K562 (cell line): ENCODE measurements at regions not wholly inside any gene's neighbourhood (a gene's known extent, or its start where the extent isn't known, plus 50 kb on each side); places are given as distances from the start of the nearest gene placed in this dataset.

Source experiments
- ATAC-seq: fragments of 200-7000 bp; cut with Tn5 transposase; 3 replicates; pipeline ENCODE4 v1.9.1; 2020; ENCODE audit warnings: moderate library complexity
- BruUV-seq: library from RNA; stranded (reverse); fragments of 400-500 nt; replicated peaks from 2 replicates; lab custom pipeline; 2021; lab: Mats Ljungman, UMichigan
- CTCF ChIA-PET: fragments of 300-600 bp; formaldehyde crosslinking; extraction: SDS; loops from one replicate; lab custom pipeline; 2021; ENCODE audit warnings: low intra/inter-chr PET ratio; lab: Yijun Ruan, JAX
- POLR2A ChIA-PET: fragments of 300-600, 350-650 bp; sonication (Branson Sonifier 250); formaldehyde crosslinking; extraction: SDS; loops from one replicate; lab custom pipeline; 2021; ENCODE audit warnings: antibody characterized with exemption, inconsistent platforms; lab: Yijun Ruan, JAX
- DNase-seq, 4 experiments: peaks; one replicate each; pipeline versions ENCODE4 v3.0.0 to v3.0.0-alpha.2; 2011 to 2018; ENCODE audit warnings: low spot score in 3 of 4, mixed read lengths in 3 of 4; ENCODE audit errors: extremely low read depth in 1 of 4
- FAIRE-seq: peaks from 2 replicates; lab custom pipeline; 2011; peaks lifted over from hg19 to GRCh38; lab: Jason Lieb, UNC
- H2AFZ ChIP-seq: 2 replicates; pipeline ENCODE4 v1.6.0; 2011; ENCODE audit warnings: low read depth, low read length, control low read depth, inconsistent platforms
- H3K27ac ChIP-seq: fragments of 200-600 bp; 3 replicates; pipeline ENCODE4 v1.8.0; 2011; ENCODE audit warnings: low read depth, mild to moderate bottlenecking, control low read depth, inconsistent platforms, low read length, moderate library complexity, mixed read lengths; ENCODE audit errors: extremely low read depth
- H3K27me3 ChIP-seq, 2 experiments: fragments of 300-600 bp in 1 of 2; 2 replicates in 1 of 2; 3 replicates in 1 of 2; pipeline versions ENCODE4 v1.6.0 to v1.8.0; 2011; ENCODE audit warnings: inconsistent platforms in 2 of 2, low read length in 2 of 2, mild to moderate bottlenecking in 1 of 2, mixed read lengths in 1 of 2, moderate library complexity in 1 of 2; ENCODE audit not compliant: control insufficient read depth in 2 of 2, insufficient read depth in 2 of 2
- H3K36me3 ChIP-seq: fragments of 300-600 bp; 3 replicates; pipeline ENCODE4 v1.8.0; 2011; ENCODE audit warnings: mild to moderate bottlenecking, low read length, inconsistent platforms; ENCODE audit not compliant: control insufficient read depth, insufficient read depth
- H3K4me1 ChIP-seq, 2 experiments: fragments of 200-600 bp in 1 of 2; replicated peaks in 1 of 2; 2 replicates in 1 of 2; 3 replicates in 1 of 2; pipeline versions ENCODE4 v1.5.1 to v1.8.0; 2011; ENCODE audit warnings: inconsistent platforms in 2 of 2, low read length in 2 of 2, mild to moderate bottlenecking in 1 of 2, mixed read lengths in 1 of 2, moderate library complexity in 1 of 2; ENCODE audit not compliant: control insufficient read depth in 2 of 2, insufficient read depth in 2 of 2
- H3K4me2 ChIP-seq: 2 replicates; pipeline ENCODE4 v1.6.1; 2011; ENCODE audit warnings: low read length, control low read depth, inconsistent platforms, mixed read lengths; ENCODE audit not compliant: insufficient read depth
- H3K4me3 ChIP-seq: fragments of 200-600 bp; sonication (generic), shearing (Covaris generic); 2 replicates; pipeline ENCODE4 v1.5.1; 2016; ENCODE audit warnings: control low read depth, inconsistent platforms
- H3K79me2 ChIP-seq: fragments of 200-600 bp; 3 replicates; pipeline ENCODE4 v1.8.0; 2011; ENCODE audit warnings: low read length, inconsistent platforms; ENCODE audit not compliant: control insufficient read depth, insufficient read depth
- H3K9ac ChIP-seq, 2 experiments: 2 replicates each; pipeline versions ENCODE4 v1.6.0 to v1.6.1; 2011; ENCODE audit warnings: low read depth in 2 of 2, low read length in 2 of 2, control low read depth in 1 of 2, inconsistent platforms in 1 of 2, mild to moderate bottlenecking in 1 of 2, mixed read lengths in 1 of 2; ENCODE audit not compliant: insufficient read depth in 1 of 2
- H3K9me1 ChIP-seq: one replicate; pipeline ENCODE4 v1.6.0; 2011; ENCODE audit warnings: inconsistent platforms, mild to moderate bottlenecking, low read length, moderate library complexity; ENCODE audit not compliant: control insufficient read depth, insufficient read depth
- H3K9me3 ChIP-seq: replicated peaks from 2 replicates; pipeline ENCODE4 v1.5.1; 2011; ENCODE audit warnings: low read depth, low read length, inconsistent platforms; ENCODE audit not compliant: control insufficient read depth, insufficient read depth
- H4K20me1 ChIP-seq: replicated peaks from 2 replicates; pipeline ENCODE4 v1.6.1; 2011; ENCODE audit warnings: low read length, inconsistent platforms, mixed read lengths; ENCODE audit not compliant: control insufficient read depth, insufficient read depth
- AFF4 ChIP-seq: sonication (generic); formaldehyde crosslinking; IDR thresholded peaks from 2 replicates; pipeline ENCODE4 v1.8.0; 2023; ENCODE audit warnings: mild to moderate bottlenecking, missing genetic modification reagents
- ARHGAP35 ChIP-seq: fragments of 450-650 bp; IDR thresholded peaks from 2 replicates; pipeline ENCODE4 v1.6.1; 2018; ENCODE audit not compliant: partially characterized antibody
- ATF3 ChIP-seq, 2 experiments: fragments of 450-650 bp in 1 of 2; sonication (generic) in 1 of 2; formaldehyde crosslinking in 1 of 2; IDR thresholded peaks in 1 of 2; conservative IDR thresholded peaks in 1 of 2; 2 replicates each; pipeline versions ENCODE4 v1.6.1 to v1.8.1; 2016 to 2023; ENCODE audit warnings: mild to moderate bottlenecking in 2 of 2, moderate library complexity in 2 of 2, inconsistent platforms in 1 of 2, missing genetic modification reagents in 1 of 2
- EP400 ChIP-seq: fragments of 450-650 bp; IDR thresholded peaks from 2 replicates; pipeline ENCODE4 v1.6.1; 2017; ENCODE audit warnings: antibody characterized with exemption, mild to moderate bottlenecking, moderate library complexity
- KLF1 ChIP-seq: fragments of 450-650 bp; IDR thresholded peaks from 2 replicates; pipeline ENCODE4 v1.6.1; 2016; ENCODE audit warnings: missing genetic modification characterization, missing compliant biosample characterization
- NFIX ChIP-seq: fragments of 250-450 bp; sonication (Bioruptor Pico); IDR thresholded peaks from 2 replicates; pipeline ENCODE4 v1.4.0; 2020; ENCODE audit warnings: low read depth, mild to moderate bottlenecking, moderate library complexity
- NR4A1 ChIP-seq, 2 experiments: fragments of 250-450 bp in 1 of 2; fragments of 450-650 bp in 1 of 2; sonication (Bioruptor Pico) in 1 of 2; IDR thresholded peaks; 2 replicates each; pipeline versions ENCODE4 v1.4.0 to v1.6.1; 2016 to 2020; ENCODE audit warnings: mild to moderate bottlenecking in 2 of 2, missing compliant biosample characterization in 1 of 2, missing genetic modification characterization in 1 of 2, moderate library complexity in 1 of 2
- PPARD ChIP-seq: fragments of 250-450 bp; sonication (Bioruptor Pico); IDR thresholded peaks from 2 replicates; pipeline ENCODE4 v1.8.0; 2022; ENCODE audit warnings: inconsistent platforms, mild to moderate bottlenecking, moderate library complexity
- PYGO2 ChIP-seq: fragments of 450-650 bp; IDR thresholded peaks from 2 replicates; pipeline ENCODE4 v1.6.1; 2016; ENCODE audit warnings: mild to moderate bottlenecking, missing genetic modification characterization, moderate library complexity, missing compliant biosample characterization
- SMAD3 ChIP-seq: fragments of 450-650 bp; formaldehyde crosslinking; conservative IDR thresholded peaks from 2 replicates; pipeline ENCODE4 v1.4.0; 2020; ENCODE audit warnings: mild to moderate bottlenecking
- SMARCE1 ChIP-seq: fragments of 450-650 bp; IDR thresholded peaks from 2 replicates; pipeline ENCODE4 v1.7.1; 2016; ENCODE audit warnings: mild to moderate bottlenecking
- ZC3H11A ChIP-seq: IDR thresholded peaks from 2 replicates; pipeline ENCODE4 v1.6.1; 2012; ENCODE audit warnings: low read depth, low read length, improper control_type of control experiment
- WGBS: fragments of 100-300 bp; shearing (Covaris generic); methylation state at CpG from one replicate; pipeline ENCODE4 v1.1.6; 2016; ENCODE audit warnings: low coverage, mixed read lengths; ENCODE audit not compliant: insufficient coverage; ENCODE audit errors: missing lambda C conversion rate; 5-methylcytosine and 5-hydroxymethylcytosine counted together
- in situ Hi-C: fragments of 300-500 bp; cut with MboI; formaldehyde crosslinking; loops from 4 replicates; pipeline ENCODE4 v1.15.0; 2018; ENCODE audit warnings: inconsistent platforms, mixed read lengths
- intact Hi-C: fragments of 100-400 bp; cut with micrococcal nuclease; formaldehyde crosslinking; loops from 2 replicates; pipeline ENCODE4 v1.14.2; 2022

- H3K9me3 ChIP-seq = no peaks in the 10 kb centered on the region
Measured at GRCh38 chr20:5484926-5485325, 125.9 kb downstream of the GPCPD1 start.

More at GRCh38 chr20:5484926-5485325, 125.9 kb downstream of the GPCPD1 start:
- no peaks in the 10 kb centered on the region for H3K79me2 ChIP-seq
- ATAC-seq (no peak), DNase-seq (no peak), FAIRE-seq (no peak)
- H3K4me1 ChIP-seq = peaks cover 0 to 7% of the 10 kb centered on the region in 2 experiments; a peak in 2 of 5 replicates
- no peaks in the 10 kb centered on the region for H3K9me1 ChIP-seq
- in situ Hi-C loops = no loop called here
- under 1% methylated on average over 8 of the region's 8 CpGs for WGBS
- H3K4me3 ChIP-seq = no peak overlapping the region
- H3K36me3 ChIP-seq = no peaks in the 10 kb centered on the region
- no peak overlapping the region for H3K9ac ChIP-seq
- BruUV-seq = no TSS peak
- H3K27ac ChIP-seq = no peak overlapping the region
- TF ChIP-seq ZC3H11A = no peak
- no peak for TF ChIP-seq PYGO2 (tag)
- TF ChIP-seq ATF3 (IDR thresholded peaks at IDR 0.05) = no peak
- no peak for TF ChIP-seq ATF3 (CRISPR knock-in tag; conservative IDR thresholded peaks at IDR 0.05)
- no peak for TF ChIP-seq SMARCE1
- TF ChIP-seq EP400 = no peak
- TF ChIP-seq ARHGAP35 = no peak
- TF ChIP-seq PPARD = no peak
- no peak for TF ChIP-seq AFF4 (CRISPR knock-in tag)
- TF ChIP-seq SMAD3 (CRISPR knock-in tag) = no peak
- no peak for TF ChIP-seq KLF1 (tag)
- TF ChIP-seq NFIX (CRISPR knock-in tag) = no peak
- no peak for TF ChIP-seq NR4A1 (CRISPR knock-in tag; IDR thresholded peaks at IDR 0.05)
- TF ChIP-seq NR4A1 (tag; IDR thresholded peaks at IDR 0.05) = no peak
- intact Hi-C loops = no loop called here
- ChIA-PET POLR2A (no interaction called here), CTCF (no interaction called here)
- no peaks in the 10 kb centered on the region for H4K20me1 ChIP-seq
- peaks cover 3 to 27% of the 10 kb centered on the region in 2 experiments; a peak in 3 of 5 replicates for H3K27me3 ChIP-seq
- no peak overlapping the region for H3K4me2 ChIP-seq
- no peak overlapping the region for H2AFZ ChIP-seq
